SH-SY5Y (cell line): ENCODE measurements at regions not wholly inside any gene's neighbourhood (a gene's known extent, or its start where the extent isn't known, plus 50 kb on each side); places are given as distances from the start of the nearest gene placed in this dataset.

Experiments
- GATA2 ChIP-seq: IDR thresholded peaks from 2 replicates; pipeline ENCODE4 v1.6.1; 2011; ENCODE audit warnings: mild to moderate bottlenecking, low read depth, low read length
- GATA3 ChIP-seq: IDR thresholded peaks from 2 replicates; pipeline ENCODE4 v1.6.1; 2011; ENCODE audit warnings: low read depth, mild to moderate bottlenecking, low read length, moderate library complexity

DNA sequence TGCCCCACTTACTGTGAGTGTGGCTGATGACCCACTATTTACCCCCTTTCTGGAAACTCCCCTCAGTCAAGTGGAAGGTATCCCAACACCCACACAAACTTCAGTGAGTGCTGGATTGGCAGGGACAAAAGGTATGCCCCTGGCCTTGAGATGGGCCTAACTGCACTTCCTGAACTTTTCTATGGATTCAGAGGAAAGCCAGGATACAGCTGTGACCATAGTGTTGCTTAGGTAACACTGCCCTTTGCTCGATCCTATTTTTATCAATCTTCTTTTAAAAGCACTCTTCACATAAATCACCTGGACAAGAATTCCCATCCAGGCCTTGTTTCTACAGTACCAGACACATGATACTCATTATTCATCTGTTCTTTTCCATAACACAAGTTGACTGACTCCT, 671.5 kb upstream of the SLC8A1 start:
- TF ChIP-seq GATA3 (no peak), GATA2 (no peak)
